Erythroblast (primary cell): ENCODE measurements at regions not wholly inside any gene's neighbourhood (a gene's known extent, or its start where the extent isn't known, plus 50 kb on each side); places are given as distances from the start of the nearest gene placed in this dataset.

Experiments used
- GATA1 ChIP-seq: IDR thresholded peaks from 2 replicates; pipeline ENCODE4 v1.6.1; 2011; ENCODE audit warnings: low read depth, mild to moderate bottlenecking, control low read depth, low read length, moderate library complexity
- POLR2A ChIP-seq: IDR thresholded peaks from 2 replicates; pipeline ENCODE4 v1.6.1; 2011; ENCODE audit warnings: mild to moderate bottlenecking, low read length

DNA sequence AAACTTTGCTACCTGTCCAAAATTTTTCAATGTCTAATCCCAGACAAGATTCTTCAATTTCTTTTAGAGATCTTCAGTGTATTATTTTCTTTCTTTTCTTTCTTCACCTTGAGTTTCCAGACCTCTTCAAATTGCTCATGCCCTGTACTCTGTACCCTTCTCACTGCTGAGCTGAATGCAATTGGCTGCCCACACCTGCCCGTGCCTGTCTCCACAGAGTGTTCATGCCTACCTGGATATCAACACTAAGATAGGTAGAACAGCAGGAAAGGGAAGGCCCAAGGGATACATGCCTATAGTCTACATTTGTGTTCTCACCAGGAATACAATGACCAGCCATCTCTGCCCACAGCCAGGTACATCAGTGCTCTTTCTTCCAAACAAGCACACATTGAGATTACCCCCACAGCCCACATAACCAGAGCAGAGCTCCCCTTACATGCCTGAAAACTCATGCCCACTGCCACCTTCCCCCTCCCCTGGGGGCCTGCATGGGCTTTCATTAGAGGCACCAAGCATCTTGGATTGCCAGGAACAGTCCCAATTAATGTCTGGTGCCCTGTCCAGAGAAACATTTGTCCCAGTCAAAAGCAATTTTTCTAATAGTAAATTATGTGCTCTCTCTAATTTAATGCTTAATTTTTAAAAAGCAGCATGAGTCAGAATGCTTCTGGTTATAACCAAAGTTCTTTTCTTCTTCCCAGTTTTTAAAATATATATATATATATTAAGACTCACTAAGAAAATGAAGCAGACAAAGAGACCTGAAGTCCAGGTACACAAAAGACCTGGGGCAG is 134.9 kb upstream of the SLC14A2 start:
- TF ChIP-seq POLR2A (no peak), GATA1 (no peak)
